ENCODE measurements at regions not wholly inside any gene's neighbourhood (a gene's known extent, or its start where the extent isn't known, plus 50 kb on each side); places are given as distances from the start of the nearest gene placed in this dataset.

- no peaks in the 10 kb centered on the region for H3K9me3 Mint-ChIP-seq
- no peak for DNase-seq
- Histone ChIP-seq H3K9me3 (ENCODE audit: control insufficient read depth, low read depth, low read length) (no peaks in the 10 kb centered on the region), H3K27me3 (ENCODE audit: insufficient read depth, low read length) (no peaks in the 10 kb centered on the region; the same call in 1 of the 2 replicates), H2BK15ac (ENCODE audit: low read depth, low read length) (no peak overlapping the region), H2BK12ac (ENCODE audit: insufficient read length, low read depth, low read length) (no peak overlapping the region), H2BK5ac (ENCODE audit: insufficient read length, low read length) (no peak overlapping the region), H3K79me2 (ENCODE audit: insufficient read depth, low read length) (no peaks in the 10 kb centered on the region), H3K14ac (ENCODE audit: insufficient read depth, low read length) (no peak overlapping the region), H3K4me2 (ENCODE audit: insufficient read depth, insufficient read length, low read length) (no peak overlapping the region), H3K4me1 (ENCODE audit: insufficient read depth, low read length) (no peaks in the 10 kb centered on the region), H3T11ph (ENCODE audit: low read length) (no peak overlapping the region), H2AK5ac (ENCODE audit: insufficient read length, low read length) (no peak overlapping the region), H2BK20ac (ENCODE audit: low read depth, low read length, poor library complexity, severe bottlenecking) (no peak overlapping the region), H4K91ac (ENCODE audit: insufficient read length, low read depth, low read length) (no peak overlapping the region), H3K79me1 (ENCODE audit: insufficient read depth, low read depth, low read length, poor library complexity, severe bottlenecking) (no peaks in the 10 kb centered on the region), H3K23me2 (ENCODE audit: insufficient read length, low read depth, low read length, poor library complexity, severe bottlenecking) (no peaks in the 10 kb centered on the region), H3K23ac (ENCODE audit: insufficient read length, low read depth, low read length) (no peak overlapping the region), H3K56ac (ENCODE audit: insufficient read length, low read depth, low read length) (no peak overlapping the region), H4K5ac (ENCODE audit: insufficient read length, low read depth, low read length) (no peak overlapping the region), H2AFZ (ENCODE audit: low read length) (no peak overlapping the region), H2BK120ac (ENCODE audit: low read depth, low read length, poor library complexity, severe bottlenecking) (no peak overlapping the region), H3K9ac (ENCODE audit: extremely low read depth, insufficient read length, low read length) (no peak overlapping the region), H3K18ac (ENCODE audit: insufficient read length, low read depth, low read length) (no peak overlapping the region), H3K4ac (ENCODE audit: low read depth, low read length) (no peak overlapping the region), H3K27ac (ENCODE audit: insufficient read length, low read depth, low read length) (no peak overlapping the region), H4K8ac (replicated peaks; ENCODE audit: insufficient read length, low read depth, low read length) (no peak overlapping the region), H4K20me1 (ENCODE audit: control insufficient read depth, insufficient read depth, insufficient read length) (no peaks in the 10 kb centered on the region)
- no peak overlapping the region for H3K4me3 Mint-ChIP-seq
- H3K27me3 Mint-ChIP-seq (ENCODE audit: low read depth) = peaks cover 13% of the 10 kb centered on the region
- peaks cover 12 to 19% of the 10 kb centered on the region in 2 experiments for H3K4me1 Mint-ChIP-seq
- H3K36me3 Mint-ChIP-seq (ENCODE audit: insufficient read depth in 1 of 3, low read depth in 3 of 3) = no peaks in the 10 kb centered on the region
- TF ChIP-seq CTCF (conservative IDR thresholded peaks at IDR 0.05) = no peak
- no CpG with 5 or more reads among the region's 15 CpGs for WGBS (ENCODE audit: extremely low coverage, insufficient read length, low lambda C conversion rate)
- H3K27ac Mint-ChIP-seq = no peak overlapping the region; a peak in 1 of 7 replicates
These were observed 150.4 kb upstream of the PHACTR3 start for GRCh38 chr20:59453759-59454560.

Data from H9 (cell line).